Fibroblast of the aortic adventitia (primary cell): ENCODE measurements at regions not wholly inside any gene's neighbourhood (a gene's known extent, or its start where the extent isn't known, plus 50 kb on each side); places are given as distances from the start of the nearest gene placed in this dataset.

Experiments used
- DNase-seq: peaks from one replicate; pipeline ENCODE4 v3.0.0-alpha.2; 2010; ENCODE audit warnings: low read depth
- H3K4me3 ChIP-seq: 2 replicates; pipeline ENCODE4 v1.5.1; 2011; ENCODE audit warnings: low read depth, mild to moderate bottlenecking, control low read depth, low read length, moderate library complexity
- CTCF ChIP-seq: IDR thresholded peaks from 2 replicates; pipeline ENCODE4 v1.5.1; 2011; ENCODE audit warnings: mild to moderate bottlenecking, low read length, control low read depth, inconsistent platforms; ENCODE audit not compliant: insufficient read depth

GRCh38 chr22:34534101-34534500, 531.9 kb upstream of the ISX start:
- TF ChIP-seq CTCF: no peak
- no peak for DNase-seq
- H3K4me3 ChIP-seq: no peak overlapping the region

GRCh38 chr22:34567367-34567766, 498.6 kb upstream of the ISX start:
- no peak for DNase-seq
- TF ChIP-seq CTCF: no peak
- no peak overlapping the region for H3K4me3 ChIP-seq

GRCh38 chr22:34570408-34570807, 495.6 kb upstream of the ISX start:
- no peak for TF ChIP-seq CTCF
- H3K4me3 ChIP-seq: no peak overlapping the region

GRCh38 chr22:34579519-34579918, 486.4 kb upstream of the ISX start:
- DNase-seq: no peak
- TF ChIP-seq CTCF: no peak

More at GRCh38 chr22:34570408-34570807, 495.6 kb upstream of the ISX start:
- DNase-seq: no peak

GRCh38 chr22:34587357-34588356, 478.3 kb upstream of the ISX start:
- TF ChIP-seq CTCF: no peak
- DNase-seq: no peak
- no peak overlapping the region for H3K4me3 ChIP-seq

More at GRCh38 chr22:34579519-34579918, 486.4 kb upstream of the ISX start:
- no peak overlapping the region for H3K4me3 ChIP-seq

- H3K4me3 ChIP-seq: no peak overlapping the region
Observed at GRCh38 chr22:34588871-34589545, 476.9 kb upstream of the ISX start.

More at GRCh38 chr22:34588871-34589545, 476.9 kb upstream of the ISX start:
- TF ChIP-seq CTCF: no peak
- DNase-seq: no peak
